ENCODE measurements at regions not wholly inside any gene's neighbourhood (a gene's known extent, or its start where the extent isn't known, plus 50 kb on each side); places are given as distances from the start of the nearest gene placed in this dataset.
"Not testable (repeated sequence)": the region's sequence is repeated elsewhere in the genome, so short reads cannot be mapped to it uniquely, and the experiment has no call there.

GRCh38 chr3:16076564-16076963, 97.9 kb upstream of the GALNT15 start:
- Histone ChIP-seq H3K9me3 (no peaks in the 10 kb centered on the region), H3K36me3 (no peaks in the 10 kb centered on the region), H3K27ac (no peak overlapping the region), H3K4me1 (ENCODE audit: insufficient read depth) (no peaks in the 10 kb centered on the region), H3K27me3 (no peaks in the 10 kb centered on the region), H3K4me3 (no peak overlapping the region)
- no peak for DNase-seq
- intact Hi-C loops (cut with DNase I), result no loop called here
- 71 to 76% (median 75%) methylated on average over 2 of the region's 2 CpGs for WGBS, 3 donors
- TF ChIP-seq POLR2A (IDR thresholded peaks at IDR 0.05), result no peak
- no peak for TF ChIP-seq EP300 (IDR thresholded peaks at IDR 0.05)
- no peak for TF ChIP-seq CTCF (IDR thresholded peaks at IDR 0.05)

- H3K27me3 ChIP-seq; H3K4me1 ChIP-seq (ENCODE audit: insufficient read depth); H3K36me3 ChIP-seq; H3K27ac ChIP-seq; DNase-seq; H3K9me3 ChIP-seq; intact Hi-C loops (cut with DNase I); H3K4me3 ChIP-seq: not testable (repeated sequence)
- 88 to 94% (median 92%) methylated on average over 5 of the region's 5 CpGs for WGBS, 3 donors
Observed at GRCh38 chr3:16077146-16077545, 97.3 kb upstream of the GALNT15 start.

GRCh38 chr3:16077681-16078080, 96.8 kb upstream of the GALNT15 start:
- 74 to 81% (median 78%) methylated on average over 8 of the region's 8 CpGs for WGBS, 3 donors
- H3K4me3 ChIP-seq; H3K4me1 ChIP-seq (ENCODE audit: insufficient read depth); H3K27me3 ChIP-seq; H3K36me3 ChIP-seq; intact Hi-C loops (cut with DNase I); H3K9me3 ChIP-seq; DNase-seq; H3K27ac ChIP-seq: not testable (repeated sequence)

GRCh38 chr3:16079519-16079918, 95.0 kb upstream of the GALNT15 start:
- no peaks in the 10 kb centered on the region for H3K36me3 ChIP-seq
- TF ChIP-seq POLR2A (IDR thresholded peaks at IDR 0.05) (no peak), EP300 (IDR thresholded peaks at IDR 0.05) (no peak), CTCF (IDR thresholded peaks at IDR 0.05) (no peak)
- no peaks in the 10 kb centered on the region for H3K9me3 ChIP-seq
- H3K4me1 ChIP-seq (ENCODE audit: insufficient read depth), result no peaks in the 10 kb centered on the region
- WGBS, 3 donors, result 77 to 89% (median 85%) methylated on average over 2 of the region's 2 CpGs
- no peak overlapping the region for H3K27ac ChIP-seq
- no peak overlapping the region for H3K4me3 ChIP-seq
- DNase-seq, result no peak
- no peaks in the 10 kb centered on the region for H3K27me3 ChIP-seq
- intact Hi-C loops (cut with DNase I), result no loop called here

GRCh38 chr3:16081661-16082060, 92.8 kb upstream of the GALNT15 start:
- no peaks in the 10 kb centered on the region for H3K9me3 ChIP-seq
- intact Hi-C loops (cut with DNase I), result no loop called here
- H3K4me1 ChIP-seq (ENCODE audit: insufficient read depth), result peaks cover 10% of the 10 kb centered on the region
- no peaks in the 10 kb centered on the region for H3K27me3 ChIP-seq
- 91 to 95% (median 91%) methylated on average over 3 of the region's 3 CpGs for WGBS, 3 donors
- no peak for TF ChIP-seq CTCF (IDR thresholded peaks at IDR 0.05)
- no peaks in the 10 kb centered on the region for H3K36me3 ChIP-seq
- H3K27ac ChIP-seq, result no peak overlapping the region
- H3K4me3 ChIP-seq, result no peak overlapping the region
- no peak for DNase-seq

- TF ChIP-seq POLR2A (IDR thresholded peaks at IDR 0.05) (no peak), CTCF (IDR thresholded peaks at IDR 0.05) (no peak), EP300 (IDR thresholded peaks at IDR 0.05) (no peak)
- no peaks in the 10 kb centered on the region for H3K36me3 ChIP-seq
- 61 to 64% (median 62%) methylated on average over 4 of the region's 4 CpGs for WGBS, 3 donors
- H3K9me3 ChIP-seq, result no peaks in the 10 kb centered on the region
- intact Hi-C loops (cut with DNase I), result no loop called here
- DNase-seq, result no peak
- H3K27me3 ChIP-seq, result no peaks in the 10 kb centered on the region
- H3K4me3 ChIP-seq, result no peak overlapping the region
- no peak overlapping the region for H3K27ac ChIP-seq
- peaks cover 19% of the 10 kb centered on the region for H3K4me1 ChIP-seq (ENCODE audit: insufficient read depth)
Observed at GRCh38 chr3:16084887-16085286, 89.6 kb upstream of the GALNT15 start.
